GM19238 (cell line): ENCODE measurements at regions not wholly inside any gene's neighbourhood (a gene's known extent, or its start where the extent isn't known, plus 50 kb on each side); places are given as distances from the start of the nearest gene placed in this dataset.

Source experiments
- DNase-seq: peaks from one replicate; pipeline ENCODE4 v3.0.0; 2011; ENCODE audit warnings: low spot score; ENCODE audit not compliant: insufficient read length

DNA sequence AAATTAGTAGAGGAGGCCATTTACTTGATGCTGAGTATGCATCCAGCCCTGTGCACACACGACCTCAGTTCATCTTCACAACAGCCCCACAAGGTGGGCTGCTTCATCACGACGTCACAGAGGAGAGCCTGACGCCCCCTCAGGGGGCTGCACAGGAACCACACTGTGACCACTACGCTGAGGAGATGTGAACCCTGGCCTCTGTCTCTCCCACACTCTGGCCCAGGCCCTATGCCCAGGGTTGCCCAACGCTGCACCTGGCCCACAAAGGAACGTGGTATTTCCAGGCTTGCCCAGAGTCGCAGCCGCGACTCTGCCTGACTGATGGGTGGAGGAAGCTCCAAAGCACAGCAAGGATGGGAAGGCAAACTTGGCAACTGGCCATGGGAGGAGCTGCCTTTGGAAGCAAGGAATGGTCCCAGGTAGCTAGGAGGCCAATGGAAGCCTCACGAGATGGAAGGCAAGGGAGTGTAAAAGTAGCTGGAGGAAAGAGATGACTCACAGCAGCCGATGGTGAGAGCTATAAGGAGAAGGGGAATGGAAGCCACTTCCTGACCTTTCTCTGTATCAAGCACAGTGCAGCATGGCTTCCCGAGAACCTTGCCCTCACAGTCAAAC, 226.0 kb downstream of the KLF13 start:
- no peak for DNase-seq

DNA sequence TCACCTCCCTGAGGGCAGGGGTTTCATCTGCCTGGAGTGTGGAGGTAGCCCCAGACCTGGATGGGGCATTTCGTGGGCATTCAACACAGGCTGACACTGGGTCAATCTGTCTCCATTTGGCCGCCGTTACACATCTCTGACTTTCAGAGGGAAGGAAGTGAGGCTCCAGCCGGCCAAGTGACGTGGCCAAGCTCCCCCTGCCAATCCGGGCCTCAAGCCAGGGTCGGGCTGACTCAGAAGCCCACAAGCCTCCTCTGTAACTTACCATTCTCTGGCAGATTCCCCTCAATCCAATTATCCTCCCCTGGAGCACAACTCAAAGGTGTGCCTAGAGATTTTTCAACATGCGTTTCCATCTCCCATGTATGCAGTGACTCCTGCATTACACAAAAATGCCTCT, 227.6 kb downstream of the KLF13 start:
- DNase-seq: no peak

DNA sequence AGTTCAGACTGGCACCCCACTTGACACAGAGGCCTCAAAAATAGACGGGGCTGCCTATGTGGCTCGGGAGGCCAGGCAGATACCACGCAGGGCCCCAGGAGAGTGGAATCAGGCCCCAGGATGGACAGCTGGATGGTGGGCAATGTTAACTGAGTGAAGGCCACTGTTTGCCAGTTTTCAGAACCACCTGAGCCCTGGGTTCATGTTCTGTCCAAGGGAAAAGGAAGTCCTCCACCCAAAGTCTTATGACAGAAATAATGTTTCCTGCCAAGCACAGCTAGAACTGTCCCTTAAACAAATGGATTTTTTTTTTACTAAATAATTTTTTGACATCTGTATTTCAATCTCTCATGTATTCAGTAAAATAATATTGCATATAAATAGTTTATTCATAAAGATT, 228.4 kb downstream of the KLF13 start:
- no peak for DNase-seq

DNA sequence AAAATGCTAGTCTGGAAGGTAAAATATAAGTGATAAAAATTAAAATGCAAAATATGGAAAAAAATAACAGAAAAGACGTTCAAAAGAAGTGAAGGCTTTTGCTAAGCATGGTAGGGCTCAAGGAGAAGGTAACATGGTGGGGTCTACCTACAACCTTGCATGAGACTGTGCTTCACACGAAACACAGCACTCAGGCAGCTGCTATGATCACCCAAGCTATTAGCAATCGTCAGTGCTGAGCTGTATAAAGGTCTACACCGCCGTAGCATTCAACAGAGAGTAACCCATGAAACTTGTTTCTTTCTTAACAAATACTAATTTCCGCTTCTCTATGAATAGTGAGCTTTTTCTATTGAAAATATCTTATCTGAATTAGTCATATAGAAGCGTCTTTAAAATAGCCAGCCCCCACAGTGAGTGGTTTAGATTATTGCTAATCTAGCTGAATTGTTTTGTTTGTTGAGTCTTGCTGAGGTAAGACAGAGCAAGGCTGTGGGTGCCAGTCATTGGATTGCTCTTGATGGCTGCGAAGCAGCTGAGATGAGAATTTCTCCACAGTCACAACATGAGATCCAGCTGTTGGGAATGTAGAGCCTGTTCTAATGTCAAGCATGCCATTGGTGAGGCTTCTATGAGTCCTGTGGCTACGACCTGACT, 230.0 kb downstream of the KLF13 start:
- DNase-seq: no peak

DNA sequence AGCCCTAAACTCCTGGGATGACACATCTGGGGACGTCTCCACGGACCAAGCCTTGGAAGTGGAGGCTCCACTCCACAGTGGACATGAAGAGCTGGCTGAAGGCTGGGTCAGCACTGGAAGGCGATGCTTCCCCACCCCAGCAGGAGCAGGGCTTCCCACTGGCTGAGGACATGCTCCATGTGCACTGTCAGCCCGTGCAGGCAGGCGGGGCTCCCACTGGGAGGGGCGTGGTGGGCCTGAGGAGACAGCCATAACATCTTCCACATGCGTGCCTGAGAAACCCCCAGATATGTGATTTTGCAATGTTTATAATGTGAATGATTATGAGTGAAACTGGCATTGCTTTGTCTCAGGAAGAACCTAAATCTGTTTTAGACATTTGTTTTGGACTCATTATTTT, 231.3 kb downstream of the KLF13 start:
- DNase-seq: no peak

DNA sequence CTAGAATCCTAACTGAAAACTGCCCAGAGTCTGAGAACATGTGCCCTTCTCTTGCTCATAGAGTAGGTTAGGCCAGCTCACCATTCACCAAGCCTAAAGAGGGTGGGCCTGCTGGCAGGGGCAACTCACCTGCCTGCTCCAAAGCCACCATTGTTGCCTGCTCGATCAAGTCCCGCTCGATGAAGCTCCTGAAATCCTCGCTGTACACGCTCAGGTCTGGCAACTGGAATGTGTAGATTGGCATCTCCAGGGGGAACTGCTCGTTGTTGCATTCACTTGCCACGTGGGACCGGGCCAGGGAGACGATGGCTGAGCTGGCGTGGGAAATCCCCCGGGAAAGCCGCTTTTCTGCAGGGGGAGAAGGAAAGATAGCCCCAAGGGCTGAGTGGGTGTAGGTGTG, 232.2 kb downstream of the KLF13 start:
- DNase-seq: no peak

DNA sequence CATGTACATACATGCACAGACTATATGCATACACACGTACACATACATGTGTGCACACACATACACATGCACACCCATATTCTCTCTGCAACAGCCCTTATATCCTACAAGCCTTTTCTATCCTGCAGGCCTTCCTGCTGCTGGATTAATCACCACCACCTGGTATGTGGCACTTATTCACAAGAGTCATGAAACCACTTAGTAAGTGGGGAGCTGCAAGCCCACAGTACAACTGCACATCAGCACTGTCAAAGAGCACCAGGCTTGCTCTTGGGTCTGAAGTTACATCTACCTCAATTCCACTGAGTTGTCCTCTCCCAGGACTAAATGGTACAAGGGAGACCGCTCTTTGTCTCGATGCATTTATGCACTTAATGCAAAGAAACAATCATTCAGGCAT, 233.2 kb downstream of the KLF13 start:
- DNase-seq: no peak

DNA sequence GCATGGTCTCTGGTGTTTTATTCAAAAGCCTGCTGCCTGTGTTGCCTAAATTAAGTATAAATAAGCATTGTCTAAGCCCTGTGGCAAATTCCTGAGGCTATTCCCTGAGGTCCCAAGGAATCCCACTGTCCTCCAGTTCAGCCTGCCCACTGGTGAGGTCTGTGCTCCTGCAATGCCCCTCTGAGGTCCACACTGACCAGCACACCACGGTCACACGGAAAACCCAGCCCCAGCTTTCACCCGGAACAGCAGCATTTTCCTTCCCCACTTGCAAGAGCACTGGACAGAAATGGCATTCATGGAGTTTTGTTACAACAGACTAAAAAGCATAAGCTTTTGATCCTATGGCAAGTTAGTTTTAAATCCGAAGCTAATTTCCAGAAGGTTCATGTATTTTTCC, 234.0 kb downstream of the KLF13 start:
- DNase-seq: no peak

DNA sequence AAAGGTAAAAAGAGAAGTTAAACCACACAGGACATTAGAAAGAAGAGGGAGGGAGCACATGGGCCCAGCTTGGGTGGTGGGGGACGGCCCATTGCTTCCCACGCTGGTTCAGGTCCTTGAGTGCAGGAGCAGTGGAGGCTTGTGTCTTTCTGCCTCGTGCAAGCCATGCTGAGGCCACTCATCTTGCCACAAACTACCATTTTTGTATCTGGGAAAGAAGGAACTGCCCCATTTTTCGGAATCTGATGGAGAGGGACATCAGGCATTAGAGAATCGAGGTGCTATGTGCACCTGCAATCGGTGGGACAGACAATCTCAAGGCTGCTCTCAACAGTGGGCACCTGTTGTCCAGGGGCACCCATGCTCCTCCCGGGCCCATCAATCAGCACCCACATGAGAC, 234.5 kb downstream of the KLF13 start:
- no peak for DNase-seq

DNA sequence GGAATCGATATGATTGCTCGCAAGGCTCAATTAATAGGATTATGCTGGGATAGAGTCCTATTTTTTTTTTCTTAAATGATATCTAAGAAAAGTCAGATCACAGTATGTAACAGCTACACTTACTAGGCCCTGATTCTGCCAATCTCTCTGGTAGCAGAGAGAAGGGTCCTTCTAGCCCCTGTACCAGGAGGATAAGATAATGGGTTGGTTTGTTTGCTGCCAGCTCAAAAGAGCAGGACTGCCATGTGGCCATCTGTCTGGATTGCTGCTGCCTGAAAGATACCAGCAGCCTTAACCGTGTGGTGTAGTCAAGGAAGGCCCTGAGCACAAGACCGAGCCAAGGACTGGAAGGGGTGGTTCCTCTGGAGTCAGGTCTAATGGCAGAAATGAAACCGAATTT, 236.4 kb downstream of the KLF13 start:
- no peak for DNase-seq

DNA sequence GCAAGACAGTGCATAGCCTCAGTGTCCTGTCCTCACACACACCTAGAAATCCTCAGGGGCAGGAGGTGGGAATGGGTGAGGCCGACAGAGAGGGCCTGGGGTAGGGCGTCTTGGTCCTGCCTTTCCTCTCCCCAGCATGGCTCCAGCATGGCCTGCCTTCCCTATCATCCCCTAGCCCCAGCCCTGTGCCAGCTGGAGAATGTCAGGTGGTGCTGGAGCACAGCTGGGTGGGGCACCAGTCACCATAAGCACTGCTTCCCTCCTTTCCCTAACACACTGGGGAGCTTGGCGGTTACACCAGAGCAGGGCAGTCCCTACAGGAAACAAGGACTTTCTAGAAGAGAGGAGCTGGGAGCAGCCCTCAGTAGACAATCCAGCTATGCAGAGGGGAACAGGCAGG, 236.8 kb downstream of the KLF13 start:
- no peak for DNase-seq

DNA sequence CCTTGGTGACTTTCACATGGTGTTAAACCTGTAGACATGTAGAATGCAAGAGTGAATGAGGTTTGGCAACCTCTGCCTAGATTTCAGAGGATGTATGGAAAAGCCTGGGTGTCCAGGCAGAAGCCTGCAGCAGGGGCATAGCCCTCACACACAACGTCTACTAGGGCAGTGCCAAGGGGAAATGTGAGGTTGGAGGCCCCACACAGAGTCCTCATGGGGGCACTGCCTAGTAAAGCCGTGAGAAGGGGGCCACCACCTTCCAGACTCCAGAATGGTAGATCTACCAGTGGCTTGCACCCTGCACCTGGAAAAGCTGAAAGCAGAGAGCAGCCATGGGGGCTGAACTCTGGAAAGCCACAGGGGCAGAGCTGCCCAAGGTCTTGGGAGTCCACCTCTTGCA, 241.2 kb downstream of the KLF13 start:
- no peak for DNase-seq

DNA sequence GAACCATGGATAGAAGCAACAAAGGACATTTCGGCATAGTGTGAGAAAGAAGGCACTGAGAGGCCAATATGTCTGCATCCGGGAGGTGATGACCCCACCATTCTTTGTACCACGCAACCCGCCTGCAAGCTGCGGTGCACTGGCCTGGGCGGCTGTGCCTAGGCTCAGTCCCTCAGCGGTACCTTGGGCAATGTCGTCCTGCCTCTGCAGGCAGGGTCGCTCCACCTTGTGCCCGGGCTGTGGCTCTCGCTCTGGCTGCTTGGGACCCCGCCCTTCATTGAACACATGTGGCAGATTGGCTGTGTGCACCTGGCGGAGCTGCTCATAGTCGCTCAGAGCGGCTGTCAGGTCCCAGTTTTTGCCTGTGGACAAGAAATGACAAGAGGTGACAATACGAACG, 243.2 kb downstream of the KLF13 start:
- DNase-seq: no peak

DNA sequence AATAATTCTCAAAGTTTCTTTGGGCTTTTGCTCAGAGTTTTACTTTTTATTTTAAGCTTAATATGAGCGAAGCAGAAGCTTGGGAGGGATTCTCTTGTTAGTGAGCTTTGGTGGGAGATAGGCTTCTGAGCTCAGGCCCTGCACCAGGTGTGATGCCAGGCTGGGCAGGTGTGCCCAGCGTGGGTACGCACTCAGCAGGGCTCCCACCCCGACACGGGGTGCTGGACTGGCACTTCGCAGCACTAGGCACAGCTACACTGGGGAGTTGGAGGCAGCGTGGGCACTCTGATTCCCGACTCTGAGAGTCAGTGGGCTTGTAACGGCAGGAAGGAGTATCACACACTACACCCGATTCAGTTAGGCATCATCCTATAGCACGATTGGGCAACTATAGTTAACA, 244.0 kb downstream of the KLF13 start:
- no peak for DNase-seq

DNA sequence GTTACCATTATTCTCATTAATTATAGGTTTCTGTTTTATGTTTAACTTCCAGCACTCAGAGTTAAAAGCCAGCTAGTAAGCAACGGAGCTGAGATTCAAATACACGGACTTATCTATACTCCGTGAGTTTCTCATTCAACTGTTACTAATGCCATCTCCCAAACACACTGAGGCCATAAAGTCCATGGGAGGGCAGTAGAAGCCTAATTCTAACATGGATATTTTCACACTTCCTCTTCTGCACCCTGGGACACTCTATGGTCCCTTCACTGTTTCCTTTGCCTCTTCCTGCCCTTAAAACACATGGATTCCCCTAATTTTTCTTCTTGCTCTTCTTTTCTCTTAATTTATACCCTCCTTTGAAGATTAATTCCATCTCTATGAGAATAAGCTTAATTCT, 245.0 kb downstream of the KLF13 start:
- DNase-seq: no peak

DNA sequence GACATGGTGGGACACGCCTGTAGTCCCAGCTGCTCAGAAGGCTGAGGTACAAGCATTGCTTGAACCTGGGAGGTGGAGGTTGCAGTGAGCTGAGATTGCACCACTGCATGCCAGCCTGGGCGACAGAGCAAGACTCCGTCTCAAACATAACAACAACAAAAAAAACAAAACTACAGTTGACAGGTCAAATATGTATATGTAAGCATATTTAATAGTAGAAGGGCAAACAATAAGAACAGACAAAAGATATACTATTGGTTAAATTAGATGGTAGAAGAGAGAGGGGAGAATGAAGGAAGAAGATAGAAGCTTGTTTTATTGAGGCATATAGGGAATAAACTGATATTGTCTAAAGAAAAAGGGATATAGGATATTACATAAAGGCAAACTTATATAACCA, 247.1 kb downstream of the KLF13 start:
- DNase-seq: no peak

DNA sequence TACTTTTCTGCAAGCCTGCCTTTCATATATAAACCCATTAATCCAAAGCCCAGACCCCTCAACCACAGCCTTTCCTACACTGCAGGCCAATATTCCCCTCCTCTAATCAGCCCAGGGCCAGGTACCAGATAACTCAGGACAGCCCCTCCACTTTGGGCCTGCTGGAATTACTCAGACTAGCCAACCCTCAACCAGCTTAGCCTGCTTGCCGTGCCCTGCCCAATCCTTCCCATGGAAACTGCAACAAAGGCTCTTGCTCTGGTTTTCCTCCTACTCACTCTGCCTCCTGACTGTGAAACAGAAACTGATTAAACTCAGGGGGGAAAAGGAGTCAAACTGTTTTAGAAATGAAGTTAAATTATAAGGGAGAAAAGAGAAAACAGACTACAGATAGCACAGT, 248.1 kb downstream of the KLF13 start:
- DNase-seq: no peak

DNA sequence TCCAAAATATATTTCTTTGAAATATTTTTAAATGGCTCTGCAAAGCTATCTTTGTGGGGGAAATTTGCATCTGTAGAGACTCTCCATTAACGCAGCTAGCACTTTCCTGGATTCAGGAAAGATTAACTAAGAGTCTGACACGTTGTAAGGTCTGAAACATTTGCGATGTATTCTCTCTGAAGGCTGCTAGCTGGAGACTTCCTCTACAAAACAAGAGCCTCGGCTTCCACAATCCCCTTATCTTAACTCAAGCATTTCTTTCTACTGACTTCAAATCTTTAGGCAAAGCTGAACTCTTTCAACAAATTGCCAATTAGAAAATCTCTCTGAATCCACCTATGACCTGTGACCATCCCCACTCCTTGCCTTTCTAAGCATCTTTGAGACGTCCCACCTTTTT, 250.5 kb downstream of the KLF13 start:
- DNase-seq: no peak

DNA sequence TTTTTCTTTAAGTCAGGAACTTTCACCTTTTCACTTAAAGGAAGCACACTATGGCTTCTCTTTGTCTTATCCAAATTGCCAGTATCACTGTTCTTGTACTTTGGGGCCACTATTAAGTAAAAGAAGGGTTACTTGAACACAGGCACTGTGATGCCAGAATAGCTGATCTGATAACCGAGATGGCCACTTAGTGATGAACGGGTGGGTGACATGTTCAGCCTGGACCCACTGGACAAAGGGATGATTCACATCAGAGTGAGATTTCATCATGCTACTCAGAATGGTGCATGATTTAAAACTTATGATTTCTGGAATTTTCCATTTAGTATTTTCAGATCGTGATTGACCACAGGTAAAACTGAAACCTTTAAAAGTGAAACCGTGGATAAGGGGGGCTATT, 252.6 kb downstream of the KLF13 start:
- DNase-seq: no peak

DNA sequence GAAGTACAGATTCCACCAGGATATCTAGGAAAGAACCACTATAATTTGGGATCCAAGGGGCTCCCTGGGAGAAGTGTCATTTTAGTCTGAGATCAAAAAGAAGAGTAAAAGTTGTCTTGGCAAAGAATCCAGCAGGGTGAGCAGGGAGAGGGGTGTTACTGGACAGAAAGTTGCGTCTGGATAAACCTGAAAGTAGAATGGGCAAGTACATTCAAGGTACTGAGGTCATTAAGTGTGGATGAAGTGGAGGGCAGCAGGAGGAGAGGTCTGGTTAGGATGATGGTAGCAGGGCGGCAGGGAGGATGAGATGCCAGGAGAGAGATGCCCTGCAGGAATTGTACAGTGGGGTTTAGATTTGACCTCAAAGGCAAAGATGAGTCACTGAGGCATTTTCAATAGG, 253.3 kb downstream of the KLF13 start:
- DNase-seq: no peak

DNA sequence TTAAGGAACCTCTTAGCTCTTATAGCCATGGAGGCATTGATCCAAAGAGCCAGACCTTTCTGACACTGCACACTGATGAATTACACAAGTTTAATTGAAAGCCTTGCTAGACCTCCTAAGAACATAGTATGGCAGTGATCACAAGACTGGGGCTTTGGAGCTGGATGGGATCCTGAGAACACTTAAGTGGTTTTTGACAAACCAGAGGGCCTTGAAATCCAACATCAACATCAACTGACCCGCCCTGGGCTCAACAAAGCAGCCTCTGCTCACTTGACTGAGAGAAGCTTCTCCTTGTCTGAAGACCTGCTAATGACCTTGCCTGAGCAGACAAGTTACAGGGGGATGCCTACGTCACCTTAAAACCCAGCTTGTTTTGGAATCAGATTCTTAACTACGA, 257.6 kb downstream of the KLF13 start:
- DNase-seq: no peak

DNA sequence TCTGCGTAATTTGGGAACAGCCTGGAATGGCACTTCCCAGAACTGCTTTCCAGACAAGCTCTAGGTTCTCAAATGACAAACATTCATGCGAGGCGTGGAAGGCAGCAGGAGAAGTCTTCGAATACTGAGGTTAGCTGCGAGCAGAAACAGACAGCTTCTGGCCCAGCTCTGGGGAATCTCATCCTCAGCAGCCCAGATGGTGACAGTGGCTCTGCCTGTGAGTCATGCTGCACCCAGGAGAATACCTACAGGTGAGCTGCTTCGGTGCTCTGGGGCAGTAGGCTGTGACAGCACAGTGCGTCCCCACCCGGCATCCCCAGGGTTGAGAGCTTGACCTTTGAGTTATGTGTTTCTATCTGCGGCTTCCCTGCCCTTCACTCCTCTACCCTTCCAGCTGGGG, 258.6 kb downstream of the KLF13 start:
- DNase-seq: no peak

DNA sequence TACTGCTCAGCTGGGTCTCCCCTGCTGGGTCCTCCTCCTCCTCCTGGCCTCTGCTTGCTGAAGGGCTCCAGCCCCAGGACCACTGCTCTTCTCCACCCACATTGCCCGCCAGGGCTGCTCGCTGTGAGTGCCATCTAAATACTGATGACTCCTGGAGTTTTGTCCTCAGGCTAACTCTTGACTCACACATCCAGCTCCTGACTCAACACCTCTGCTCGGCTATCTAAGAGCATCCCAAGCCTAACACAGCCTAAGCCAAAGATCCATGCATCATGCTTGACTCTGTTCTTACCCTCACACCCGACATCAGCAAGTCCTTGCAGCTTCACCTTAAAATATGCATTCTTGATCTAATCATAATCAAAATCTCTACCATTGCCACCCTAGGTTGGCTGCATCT, 260.2 kb downstream of the KLF13 start:
- no peak for DNase-seq

DNA sequence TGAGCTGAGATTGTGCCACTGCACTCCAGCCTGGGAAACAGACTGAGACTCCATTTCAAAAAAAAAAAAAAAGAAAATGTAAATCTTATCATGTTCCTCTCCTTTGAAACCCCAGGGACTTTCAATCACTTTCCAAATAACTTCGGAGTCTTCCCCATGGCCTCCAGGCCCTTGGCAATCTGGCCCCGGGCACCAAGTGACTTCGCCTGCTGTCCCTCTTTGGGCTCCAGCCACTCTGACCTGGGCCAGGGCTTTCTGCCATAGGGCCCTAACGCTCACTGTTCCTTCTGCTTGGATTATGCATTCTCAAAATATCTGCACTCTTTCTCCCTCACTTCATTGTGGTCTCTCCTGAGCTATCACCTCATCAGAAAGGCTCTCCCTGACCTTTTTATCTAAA, 260.9 kb downstream of the KLF13 start:
- no peak for DNase-seq
